Testis (tissue), 2 donors: ENCODE measurements at regions not wholly inside any gene's neighbourhood (a gene's known extent, or its start where the extent isn't known, plus 50 kb on each side); places are given as distances from the start of the nearest gene placed in this dataset.

Source experiments
- POLR2A ChIP-seq: fragments of 450-650 bp; IDR thresholded peaks from one replicate; pipeline ENCODE4 v1.6.1; 2017; ENCODE audit warnings: antibody characterized with exemption, mild to moderate bottlenecking, moderate library complexity
- TF ChIP-seq, protein P1 (sequence below), 3 experiments: fragments of 450-650 bp in 2 of 3; fragments of 200-600 bp in 1 of 3; sonication (generic) in 1 of 3; IDR thresholded peaks; one replicate each; pipeline ENCODE4 v1.5.1; 2016 to 2019; ENCODE audit warnings: antibody characterized with exemption in 3 of 3, mild to moderate bottlenecking in 2 of 3, moderate library complexity in 1 of 3

DNA sequence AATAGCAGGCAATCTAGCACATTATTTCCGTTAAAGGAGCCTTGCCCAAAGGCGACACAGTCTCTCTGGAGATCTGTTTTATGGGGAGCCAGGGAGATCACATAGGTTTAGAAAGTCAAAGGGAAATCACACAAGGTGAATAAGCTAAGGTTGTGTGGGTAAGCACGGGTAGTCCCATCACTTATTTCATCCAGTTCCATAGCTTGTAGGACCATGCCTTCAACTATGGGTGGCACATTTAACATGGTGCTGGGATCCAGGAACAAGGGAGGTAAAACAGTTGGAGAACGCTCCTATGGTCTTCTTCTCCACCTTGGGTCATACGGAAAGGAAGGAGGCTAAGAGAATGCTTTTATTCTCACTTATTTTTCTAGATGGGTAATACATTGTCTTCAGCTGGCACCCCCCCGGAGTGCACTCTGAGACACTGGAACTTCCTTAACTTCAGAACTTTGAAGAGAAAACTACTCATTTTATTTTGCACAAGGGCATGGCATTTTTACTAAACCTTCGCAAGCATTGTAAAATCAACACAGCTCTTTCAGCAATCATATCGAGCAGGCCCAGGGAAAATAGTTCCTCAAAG is 435.4 kb downstream of the KIF20B start:
- TF ChIP-seq, protein P1, sequence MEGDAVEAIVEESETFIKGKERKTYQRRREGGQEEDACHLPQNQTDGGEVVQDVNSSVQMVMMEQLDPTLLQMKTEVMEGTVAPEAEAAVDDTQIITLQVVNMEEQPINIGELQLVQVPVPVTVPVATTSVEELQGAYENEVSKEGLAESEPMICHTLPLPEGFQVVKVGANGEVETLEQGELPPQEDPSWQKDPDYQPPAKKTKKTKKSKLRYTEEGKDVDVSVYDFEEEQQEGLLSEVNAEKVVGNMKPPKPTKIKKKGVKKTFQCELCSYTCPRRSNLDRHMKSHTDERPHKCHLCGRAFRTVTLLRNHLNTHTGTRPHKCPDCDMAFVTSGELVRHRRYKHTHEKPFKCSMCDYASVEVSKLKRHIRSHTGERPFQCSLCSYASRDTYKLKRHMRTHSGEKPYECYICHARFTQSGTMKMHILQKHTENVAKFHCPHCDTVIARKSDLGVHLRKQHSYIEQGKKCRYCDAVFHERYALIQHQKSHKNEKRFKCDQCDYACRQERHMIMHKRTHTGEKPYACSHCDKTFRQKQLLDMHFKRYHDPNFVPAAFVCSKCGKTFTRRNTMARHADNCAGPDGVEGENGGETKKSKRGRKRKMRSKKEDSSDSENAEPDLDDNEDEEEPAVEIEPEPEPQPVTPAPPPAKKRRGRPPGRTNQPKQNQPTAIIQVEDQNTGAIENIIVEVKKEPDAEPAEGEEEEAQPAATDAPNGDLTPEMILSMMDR (IDR thresholded peaks at IDR 0.05) = no peak
- TF ChIP-seq POLR2A = no peak
